ENCODE measurements at regions not wholly inside any gene's neighbourhood (a gene's known extent, or its start where the extent isn't known, plus 50 kb on each side); places are given as distances from the start of the nearest gene placed in this dataset.
"Not testable (repeated sequence)": the region's sequence is repeated elsewhere in the genome, so short reads cannot be mapped to it uniquely, and the experiment has no call there.

- DNase-seq = no peak
Observed at GRCh38 chr12:131642771-131643170, 68.1 kb upstream of the SFSWAP start.

- DNase-seq = no peak
Observed at GRCh38 chr12:131643631-131644452, 67.0 kb upstream of the SFSWAP start.

- DNase-seq = no peak
Observed at GRCh38 chr12:131644481-131644880, 66.4 kb upstream of the SFSWAP start.

- DNase-seq = not testable (repeated sequence)
Observed at GRCh38 chr12:131644917-131645316, 66.0 kb upstream of the SFSWAP start.

- DNase-seq = not testable (repeated sequence)
Observed at GRCh38 chr12:131645557-131645956, 65.3 kb upstream of the SFSWAP start.

GRCh38 chr12:131646444-131646843, 64.4 kb upstream of the SFSWAP start:
- not testable (repeated sequence) for DNase-seq

GRCh38 chr12:131647667-131648066, 63.2 kb upstream of the SFSWAP start:
- DNase-seq = no peak

GRCh38 chr12:131655469-131656174, 55.3 kb upstream of the SFSWAP start:
- DNase-seq = not testable (repeated sequence)

- DNase-seq = not testable (repeated sequence)
Observed at GRCh38 chr12:131656796-131657195, 54.1 kb upstream of the SFSWAP start.

- DNase-seq = not testable (repeated sequence)
Observed at GRCh38 chr12:131658605-131659004, 52.3 kb upstream of the SFSWAP start.

GRCh38 chr12:131659484-131659883, 51.4 kb upstream of the SFSWAP start:
- DNase-seq = not testable (repeated sequence)

GRCh38 chr12:131659976-131660375, 50.9 kb upstream of the SFSWAP start:
- not testable (repeated sequence) for DNase-seq

- DNase-seq = not testable (repeated sequence)
Observed at GRCh38 chr12:131660401-131660800, 50.5 kb upstream of the SFSWAP start.

All from Kasumi-1 (cell line).